ENCODE measurements at regions not wholly inside any gene's neighbourhood (a gene's known extent, or its start where the extent isn't known, plus 50 kb on each side); places are given as distances from the start of the nearest gene placed in this dataset.
A peak's percentile ranks its signal among the peaks of the same experiment; 100 is the strongest.

GRCh38 chr16:47780213-47780875, 319.2 kb downstream of the PHKB start:
- Histone ChIP-seq H3K27me3 (ENCODE audit: control insufficient read depth, insufficient read depth, low read length) (no peaks in the 10 kb centered on the region), H3K4me3 (ENCODE audit: low read depth, low read length) (no peak overlapping the region), H3K36me3 (ENCODE audit: control insufficient read depth, insufficient read depth, low read length) (no peaks in the 10 kb centered on the region)
- TF ChIP-seq CTCF (IDR thresholded peaks at IDR 0.05; ENCODE audit: insufficient read depth, low read depth, low read length) = no peak
- ChIA-PET CTCF (no interaction called here), POLR2A (no interaction called here)
- DNase-seq (ENCODE audit: low read depth) = no peak

- TF ChIP-seq CTCF (IDR thresholded peaks at IDR 0.05; ENCODE audit: insufficient read depth, low read depth, low read length) = no peak
- POLR2A ChIA-PET = no interaction called here
- CTCF ChIA-PET = no interaction called here
- Histone ChIP-seq H3K4me3 (ENCODE audit: low read depth, low read length) (peak overlapping the region; percentile 13; the same call in 1 of the 2 replicates), H3K27me3 (ENCODE audit: control insufficient read depth, insufficient read depth, low read length) (no peaks in the 10 kb centered on the region), H3K36me3 (ENCODE audit: control insufficient read depth, insufficient read depth, low read length) (no peaks in the 10 kb centered on the region)
- no peak for DNase-seq (ENCODE audit: low read depth)
Observed at GRCh38 chr16:47779201-47780016, 318.3 kb downstream of the PHKB start.

DNA sequence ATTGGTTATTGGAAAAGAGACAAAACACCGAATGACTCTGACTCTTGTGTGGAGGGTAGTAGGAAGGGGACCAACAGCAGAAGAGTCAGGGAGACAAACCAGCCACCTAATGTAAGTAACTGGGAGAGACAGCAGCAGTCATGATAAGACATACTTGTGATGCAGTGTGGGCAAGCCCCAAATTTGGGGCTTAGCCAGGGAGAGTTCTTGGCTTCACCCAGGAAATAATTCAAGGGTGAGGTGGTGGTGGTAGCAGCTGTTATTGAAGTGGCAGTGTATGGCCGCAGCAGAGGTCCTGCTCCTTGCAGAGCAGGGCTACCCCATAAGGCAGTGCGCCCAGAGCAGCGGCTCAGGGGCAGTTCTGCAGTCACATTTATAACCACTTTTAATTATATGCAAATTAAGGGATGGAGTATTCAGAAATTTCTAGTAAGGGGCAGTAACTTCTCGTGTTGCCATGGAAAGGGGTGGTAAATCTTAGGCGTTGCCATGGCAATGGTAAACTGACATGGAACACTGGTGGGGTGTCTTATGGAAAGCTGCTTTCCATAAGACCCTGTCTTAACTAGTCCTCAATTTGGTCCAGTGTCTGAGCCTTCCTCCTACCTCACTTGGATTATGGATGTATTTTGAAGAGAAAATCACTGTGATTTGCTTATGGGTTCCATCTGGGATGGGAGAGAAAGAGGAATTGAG, 317.1 kb downstream of the PHKB start:
- H3K36me3 ChIP-seq (ENCODE audit: control insufficient read depth, insufficient read depth, low read length) = no peaks in the 10 kb centered on the region
- H3K4me3 ChIP-seq (ENCODE audit: low read depth, low read length) = no peak overlapping the region
- no peak for TF ChIP-seq CTCF (IDR thresholded peaks at IDR 0.05; ENCODE audit: insufficient read depth, low read depth, low read length)
- DNase-seq (ENCODE audit: low read depth) = no peak
- POLR2A ChIA-PET = no interaction called here
- H3K27me3 ChIP-seq (ENCODE audit: control insufficient read depth, insufficient read depth, low read length) = no peaks in the 10 kb centered on the region
- CTCF ChIA-PET = no interaction called here

- H3K27me3 ChIP-seq (ENCODE audit: control insufficient read depth, insufficient read depth, low read length) = no peaks in the 10 kb centered on the region
- CTCF ChIA-PET = no interaction called here
- no peaks in the 10 kb centered on the region for H3K36me3 ChIP-seq (ENCODE audit: control insufficient read depth, insufficient read depth, low read length)
- POLR2A ChIA-PET = no interaction called here
- H3K4me3 ChIP-seq (ENCODE audit: low read depth, low read length) = no peak overlapping the region
- no peak for TF ChIP-seq CTCF (IDR thresholded peaks at IDR 0.05; ENCODE audit: insufficient read depth, low read depth, low read length)
- DNase-seq (ENCODE audit: low read depth) = peak; percentile 35
Observed at GRCh38 chr16:47777220-47777619, 316.1 kb downstream of the PHKB start.

DNA sequence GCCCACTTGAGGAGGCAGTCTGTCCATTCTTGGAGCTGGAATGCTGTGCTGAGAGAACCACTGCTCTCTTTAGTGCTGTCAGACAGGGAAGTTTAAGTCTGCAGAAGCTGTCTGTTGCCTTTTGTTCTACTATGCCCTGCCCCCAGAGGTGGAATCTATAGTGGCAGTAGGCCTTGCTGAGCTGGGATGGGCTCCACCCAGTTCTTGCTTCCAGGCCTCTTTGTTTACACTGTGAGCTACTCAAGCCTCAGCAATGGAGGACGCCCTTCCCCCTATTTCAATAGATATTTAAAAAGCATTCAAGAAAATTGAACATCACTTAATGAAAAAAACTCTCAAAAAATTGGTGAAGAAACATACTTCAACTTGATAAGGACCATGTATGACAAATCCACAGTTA, 313.5 kb downstream of the PHKB start:
- CTCF ChIA-PET = no interaction called here
- no peak for TF ChIP-seq CTCF (IDR thresholded peaks at IDR 0.05; ENCODE audit: insufficient read depth, low read depth, low read length)
- POLR2A ChIA-PET = no interaction called here
- no peak overlapping the region for H3K4me3 ChIP-seq (ENCODE audit: low read depth, low read length)
- no peaks in the 10 kb centered on the region for H3K36me3 ChIP-seq (ENCODE audit: control insufficient read depth, insufficient read depth, low read length)
- no peaks in the 10 kb centered on the region for H3K27me3 ChIP-seq (ENCODE audit: control insufficient read depth, insufficient read depth, low read length)
- DNase-seq (ENCODE audit: low read depth) = no peak

Data from BJ (cell line).